ENCODE measurements at regions not wholly inside any gene's neighbourhood (a gene's known extent, or its start where the extent isn't known, plus 50 kb on each side); places are given as distances from the start of the nearest gene placed in this dataset.

- no peak overlapping the region for H3K4me3 ChIP-seq (replicated peaks; ENCODE audit: insufficient read depth, low read length)
- H3K27me3 ChIP-seq (ENCODE audit: insufficient read depth, poor library complexity, severe bottlenecking): no peaks in the 10 kb centered on the region
- H3K27ac ChIP-seq (replicated peaks): no peak overlapping the region
- DNase-seq (ENCODE audit: low read depth in 1 of 2, low spot score in 1 of 2): no peak
- TF ChIP-seq, protein P1, sequence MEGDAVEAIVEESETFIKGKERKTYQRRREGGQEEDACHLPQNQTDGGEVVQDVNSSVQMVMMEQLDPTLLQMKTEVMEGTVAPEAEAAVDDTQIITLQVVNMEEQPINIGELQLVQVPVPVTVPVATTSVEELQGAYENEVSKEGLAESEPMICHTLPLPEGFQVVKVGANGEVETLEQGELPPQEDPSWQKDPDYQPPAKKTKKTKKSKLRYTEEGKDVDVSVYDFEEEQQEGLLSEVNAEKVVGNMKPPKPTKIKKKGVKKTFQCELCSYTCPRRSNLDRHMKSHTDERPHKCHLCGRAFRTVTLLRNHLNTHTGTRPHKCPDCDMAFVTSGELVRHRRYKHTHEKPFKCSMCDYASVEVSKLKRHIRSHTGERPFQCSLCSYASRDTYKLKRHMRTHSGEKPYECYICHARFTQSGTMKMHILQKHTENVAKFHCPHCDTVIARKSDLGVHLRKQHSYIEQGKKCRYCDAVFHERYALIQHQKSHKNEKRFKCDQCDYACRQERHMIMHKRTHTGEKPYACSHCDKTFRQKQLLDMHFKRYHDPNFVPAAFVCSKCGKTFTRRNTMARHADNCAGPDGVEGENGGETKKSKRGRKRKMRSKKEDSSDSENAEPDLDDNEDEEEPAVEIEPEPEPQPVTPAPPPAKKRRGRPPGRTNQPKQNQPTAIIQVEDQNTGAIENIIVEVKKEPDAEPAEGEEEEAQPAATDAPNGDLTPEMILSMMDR (IDR thresholded peaks at IDR 0.05; ENCODE audit: insufficient read depth, low read length): no peak
- TF ChIP-seq SPI1 (IDR thresholded peaks at IDR 0.05; ENCODE audit: borderline replicate concordance, low read depth) (no peak), GABPA (IDR thresholded peaks at IDR 0.05; ENCODE audit: low read depth) (no peak), POLR2AphosphoS5 (IDR thresholded peaks at IDR 0.05; ENCODE audit: low read depth) (no peak)
- TF ChIP-seq, protein P2, sequence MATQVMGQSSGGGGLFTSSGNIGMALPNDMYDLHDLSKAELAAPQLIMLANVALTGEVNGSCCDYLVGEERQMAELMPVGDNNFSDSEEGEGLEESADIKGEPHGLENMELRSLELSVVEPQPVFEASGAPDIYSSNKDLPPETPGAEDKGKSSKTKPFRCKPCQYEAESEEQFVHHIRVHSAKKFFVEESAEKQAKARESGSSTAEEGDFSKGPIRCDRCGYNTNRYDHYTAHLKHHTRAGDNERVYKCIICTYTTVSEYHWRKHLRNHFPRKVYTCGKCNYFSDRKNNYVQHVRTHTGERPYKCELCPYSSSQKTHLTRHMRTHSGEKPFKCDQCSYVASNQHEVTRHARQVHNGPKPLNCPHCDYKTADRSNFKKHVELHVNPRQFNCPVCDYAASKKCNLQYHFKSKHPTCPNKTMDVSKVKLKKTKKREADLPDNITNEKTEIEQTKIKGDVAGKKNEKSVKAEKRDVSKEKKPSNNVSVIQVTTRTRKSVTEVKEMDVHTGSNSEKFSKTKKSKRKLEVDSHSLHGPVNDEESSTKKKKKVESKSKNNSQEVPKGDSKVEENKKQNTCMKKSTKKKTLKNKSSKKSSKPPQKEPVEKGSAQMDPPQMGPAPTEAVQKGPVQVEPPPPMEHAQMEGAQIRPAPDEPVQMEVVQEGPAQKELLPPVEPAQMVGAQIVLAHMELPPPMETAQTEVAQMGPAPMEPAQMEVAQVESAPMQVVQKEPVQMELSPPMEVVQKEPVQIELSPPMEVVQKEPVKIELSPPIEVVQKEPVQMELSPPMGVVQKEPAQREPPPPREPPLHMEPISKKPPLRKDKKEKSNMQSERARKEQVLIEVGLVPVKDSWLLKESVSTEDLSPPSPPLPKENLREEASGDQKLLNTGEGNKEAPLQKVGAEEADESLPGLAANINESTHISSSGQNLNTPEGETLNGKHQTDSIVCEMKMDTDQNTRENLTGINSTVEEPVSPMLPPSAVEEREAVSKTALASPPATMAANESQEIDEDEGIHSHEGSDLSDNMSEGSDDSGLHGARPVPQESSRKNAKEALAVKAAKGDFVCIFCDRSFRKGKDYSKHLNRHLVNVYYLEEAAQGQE (IDR thresholded peaks at IDR 0.05; ENCODE audit: insufficient replicate concordance, low read depth): no peak
Observed at GRCh38 chr12:75965661-75966060, 65.9 kb downstream of the PHLDA1 start.

GRCh38 chr12:75964150-75964549 lies 67.4 kb downstream of the PHLDA1 start:
- no peak overlapping the region for H3K4me3 ChIP-seq (replicated peaks; ENCODE audit: insufficient read depth, low read length)
- no peaks in the 10 kb centered on the region for H3K27me3 ChIP-seq (ENCODE audit: insufficient read depth, poor library complexity, severe bottlenecking)
- DNase-seq (ENCODE audit: low read depth in 1 of 2, low spot score in 1 of 2): peak; percentile 71 to 95
- TF ChIP-seq GABPA (IDR thresholded peaks at IDR 0.05; ENCODE audit: low read depth) (0 out of 2 replicates have a peak, but pooled peaks have one; percentile 18), POLR2AphosphoS5 (IDR thresholded peaks at IDR 0.05; ENCODE audit: low read depth) (peak; percentile 25; the same call in 1 of the 2 replicates), SPI1 (IDR thresholded peaks at IDR 0.05; ENCODE audit: borderline replicate concordance, low read depth) (peak; percentile 89)
- TF ChIP-seq, protein P2 (IDR thresholded peaks at IDR 0.05; ENCODE audit: insufficient replicate concordance, low read depth): no peak
- TF ChIP-seq, protein P1 (IDR thresholded peaks at IDR 0.05; ENCODE audit: insufficient read depth, low read length): no peak
- H3K27ac ChIP-seq (replicated peaks): peak overlapping the region; percentile 56

DNA sequence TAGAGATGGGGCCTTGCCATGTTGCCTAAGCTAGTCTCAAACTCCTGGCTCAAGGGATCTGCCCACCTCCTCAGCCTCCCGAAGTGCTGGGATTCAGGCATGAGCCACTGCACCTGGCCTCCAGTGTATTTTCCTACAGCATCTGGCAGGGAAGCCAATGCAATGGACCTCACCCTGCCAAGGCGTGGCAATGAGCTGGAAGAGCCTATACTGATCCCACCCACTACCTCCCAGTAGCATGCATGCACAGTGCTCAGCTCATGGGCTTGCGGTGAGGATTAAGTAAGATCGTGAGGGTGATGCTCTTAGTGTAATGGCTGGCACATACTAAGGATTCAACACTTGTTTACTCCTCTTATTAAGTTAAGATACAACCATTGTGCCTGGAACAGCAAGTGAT lies 69.7 kb downstream of the PHLDA1 start:
- no peak overlapping the region for H3K27ac ChIP-seq (replicated peaks)
- no peak for DNase-seq (ENCODE audit: low read depth in 1 of 2, low spot score in 1 of 2)
- TF ChIP-seq, protein P1 (IDR thresholded peaks at IDR 0.05; ENCODE audit: insufficient read depth, low read length): no peak
- no peak for TF ChIP-seq SPI1 (IDR thresholded peaks at IDR 0.05; ENCODE audit: borderline replicate concordance, low read depth)

More for the DNA sequence above, 69.7 kb downstream of the PHLDA1 start:
- Histone ChIP-seq H3K4me3 (replicated peaks; ENCODE audit: insufficient read depth, low read length) (no peak overlapping the region), H3K27me3 (ENCODE audit: insufficient read depth, poor library complexity, severe bottlenecking) (no peaks in the 10 kb centered on the region)
